Hepatocyte (in vitro differentiated cells): ENCODE measurements at regions not wholly inside any gene's neighbourhood (a gene's known extent, or its start where the extent isn't known, plus 50 kb on each side); places are given as distances from the start of the nearest gene placed in this dataset.

Experiments used
- DNase-seq: peaks from one replicate; pipeline ENCODE4 v3.0.0-alpha.2; 2016; ENCODE audit warnings: low spot score
- H2AFZ ChIP-seq: fragments of 200-600 bp; sonication (generic); 2 replicates; pipeline ENCODE4 v1.6.0; 2016; ENCODE audit warnings: antibody characterized with exemption, mild to moderate bottlenecking
- H3K27ac ChIP-seq: fragments of 200-600 bp; sonication (generic); 2 replicates; pipeline ENCODE4 v1.5.1; 2016; ENCODE audit warnings: mild to moderate bottlenecking
- H3K27me3 ChIP-seq: fragments of 200-600 bp; sonication (generic); 2 replicates; pipeline ENCODE4 v1.6.1; 2016
- H3K36me3 ChIP-seq: fragments of 200-600 bp; sonication (generic); replicated peaks from 2 replicates; pipeline ENCODE4 v1.5.1; 2016; ENCODE audit warnings: low read depth; ENCODE audit not compliant: insufficient read depth
- H3K4me1 ChIP-seq: fragments of 200-600 bp; sonication (generic); 2 replicates; pipeline ENCODE4 v1.5.1; 2016; ENCODE audit warnings: mild to moderate bottlenecking, moderate library complexity; ENCODE audit not compliant: insufficient read depth
- H3K4me2 ChIP-seq: fragments of 200-600 bp; sonication (generic); 2 replicates; pipeline ENCODE4 v1.6.0; 2016
- H3K4me3 ChIP-seq: fragments of 200-600 bp; sonication (generic); 2 replicates; pipeline ENCODE4 v1.5.1; 2016; ENCODE audit warnings: mild to moderate bottlenecking
- H3K79me2 ChIP-seq: fragments of 200-600 bp; sonication (generic); 2 replicates; pipeline ENCODE4 v1.6.0; 2017; ENCODE audit warnings: mild to moderate bottlenecking
- H3K9me2 ChIP-seq: fragments of 200-600 bp; sonication (generic); replicated peaks from 2 replicates; pipeline ENCODE4 v1.6.0; 2017; ENCODE audit warnings: mild to moderate bottlenecking; ENCODE audit not compliant: insufficient read depth
- H3K9me3 ChIP-seq: fragments of 200-600 bp; sonication (generic); 2 replicates; pipeline ENCODE4 v1.5.1; 2016; ENCODE audit warnings: low read depth, mild to moderate bottlenecking
- H4K20me1 ChIP-seq: fragments of 200-600 bp; sonication (generic); 2 replicates; pipeline ENCODE4 v1.6.0; 2016; ENCODE audit warnings: mild to moderate bottlenecking; ENCODE audit not compliant: insufficient read depth, poor library complexity, severe bottlenecking
- CTCF ChIP-seq: fragments of 200-600 bp; sonication (generic); IDR thresholded peaks from 2 replicates; pipeline ENCODE4 v1.5.1; 2016; ENCODE audit warnings: antibody characterized with exemption, mild to moderate bottlenecking; ENCODE audit not compliant: poor library complexity
- EZH2 ChIP-seq: fragments of 200-600 bp; sonication (generic); IDR thresholded peaks from 2 replicates; pipeline ENCODE4 v1.6.1; 2016; ENCODE audit warnings: antibody characterized with exemption, mild to moderate bottlenecking, borderline replicate concordance
- EZH2phosphoT487 ChIP-seq: fragments of 200-600 bp; sonication (generic); IDR thresholded peaks from one replicate; pipeline ENCODE4 v1.6.1; 2018; ENCODE audit warnings: antibody characterized with exemption, mild to moderate bottlenecking, low read depth, moderate library complexity; ENCODE audit not compliant: unreplicated experiment, severe bottlenecking
- WGBS: methylation state at CpG from one replicate; pipeline ENCODE4 v1.1.6; 2016; ENCODE audit warnings: low lambda C conversion rate; ENCODE audit errors: missing lambda C conversion rate; 5-methylcytosine and 5-hydroxymethylcytosine counted together

- Histone ChIP-seq H3K4me3 (no peak overlapping the region), H3K79me2 (no peaks in the 10 kb centered on the region), H3K4me1 (no peaks in the 10 kb centered on the region), H2AFZ (no peak overlapping the region), H3K4me2 (no peak overlapping the region), H3K36me3 (no peaks in the 10 kb centered on the region), H3K27me3 (no peaks in the 10 kb centered on the region), H3K9me3 (no peaks in the 10 kb centered on the region), H3K27ac (no peak overlapping the region), H3K9me2 (no peaks in the 10 kb centered on the region), H4K20me1 (no peaks in the 10 kb centered on the region)
- TF ChIP-seq EZH2phosphoT487 = no peak
- no peak for TF ChIP-seq EZH2
- no peak for TF ChIP-seq CTCF
- WGBS = 74% methylated on average over 7 of the region's 7 CpGs
- DNase-seq = no peak
Observed at GRCh38 chr2:122366969-122367645, 611.7 kb downstream of the TSN start.

DNA sequence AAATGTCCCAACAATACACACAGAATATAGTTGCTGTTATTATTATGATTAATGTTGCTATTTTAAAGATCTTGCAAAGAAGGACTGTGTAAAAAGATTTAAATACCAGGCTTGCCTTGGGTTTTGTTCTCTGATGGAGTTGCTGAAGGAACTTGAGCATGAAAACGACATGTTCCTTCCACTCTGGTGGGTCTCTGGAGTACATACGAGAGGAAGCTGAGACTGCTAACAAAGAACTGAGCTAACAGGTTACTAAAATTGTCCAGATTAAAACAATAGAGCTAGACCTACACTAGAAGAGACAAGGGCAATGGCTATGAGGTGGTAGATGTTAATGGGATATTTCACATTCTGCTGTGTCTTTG, 612.2 kb downstream of the TSN start:
- no peak overlapping the region for H3K4me3 ChIP-seq
- H3K4me2 ChIP-seq = no peak overlapping the region
- H4K20me1 ChIP-seq = no peaks in the 10 kb centered on the region
- TF ChIP-seq CTCF (no peak), EZH2phosphoT487 (no peak), EZH2 (no peak)
- H2AFZ ChIP-seq = no peak overlapping the region
- no peak overlapping the region for H3K27ac ChIP-seq
- H3K79me2 ChIP-seq = no peaks in the 10 kb centered on the region
- no peaks in the 10 kb centered on the region for H3K27me3 ChIP-seq
- H3K36me3 ChIP-seq = no peaks in the 10 kb centered on the region
- H3K4me1 ChIP-seq = no peaks in the 10 kb centered on the region
- DNase-seq = no peak
- WGBS = 89% methylated on average over 2 of the region's 2 CpGs
- no peaks in the 10 kb centered on the region for H3K9me3 ChIP-seq
- H3K9me2 ChIP-seq = no peaks in the 10 kb centered on the region

DNA sequence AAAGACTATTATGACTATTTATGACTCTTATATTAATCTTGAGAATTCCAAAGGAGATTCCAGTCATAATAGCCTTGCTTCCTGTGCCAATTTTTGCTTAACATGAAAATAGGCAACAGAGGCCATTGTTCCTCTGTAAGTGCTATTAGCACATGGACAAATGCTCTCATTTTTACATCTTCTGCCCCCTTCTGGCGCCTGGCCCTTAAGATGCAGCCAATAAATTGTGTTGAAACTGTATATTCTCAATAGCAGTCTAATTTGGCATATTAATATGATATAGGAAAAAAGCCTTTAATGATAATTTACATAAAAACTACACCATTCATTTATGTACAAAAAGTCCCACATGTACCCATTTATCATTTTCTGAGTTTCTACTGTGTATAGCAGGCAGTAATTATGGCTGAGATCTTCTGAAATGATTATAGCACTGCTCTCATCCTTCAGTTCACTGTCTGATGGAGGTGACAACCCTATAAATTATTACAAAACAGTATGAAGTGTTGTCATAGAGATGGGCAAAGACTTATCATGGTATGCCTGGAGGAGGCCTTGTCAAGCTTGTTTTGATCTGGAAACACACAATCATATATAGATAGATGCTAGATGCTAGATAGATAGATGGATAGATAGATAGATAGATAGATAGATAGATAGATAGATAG, 613.3 kb downstream of the TSN start:
- H3K4me1 ChIP-seq = no peaks in the 10 kb centered on the region
- H3K79me2 ChIP-seq = no peaks in the 10 kb centered on the region
- H2AFZ ChIP-seq = no peak overlapping the region
- no peak for DNase-seq
- no peak for TF ChIP-seq CTCF
- TF ChIP-seq EZH2phosphoT487 = no peak
- TF ChIP-seq EZH2 = no peak
- no peaks in the 10 kb centered on the region for H3K9me3 ChIP-seq
- H3K4me2 ChIP-seq = no peak overlapping the region
- WGBS = 54% methylated on average over 1 of the region's 1 CpG
- H4K20me1 ChIP-seq = no peaks in the 10 kb centered on the region
- no peak overlapping the region for H3K4me3 ChIP-seq
- H3K36me3 ChIP-seq = no peaks in the 10 kb centered on the region
- H3K27me3 ChIP-seq = no peaks in the 10 kb centered on the region
- no peak overlapping the region for H3K27ac ChIP-seq
- H3K9me2 ChIP-seq = no peaks in the 10 kb centered on the region

DNA sequence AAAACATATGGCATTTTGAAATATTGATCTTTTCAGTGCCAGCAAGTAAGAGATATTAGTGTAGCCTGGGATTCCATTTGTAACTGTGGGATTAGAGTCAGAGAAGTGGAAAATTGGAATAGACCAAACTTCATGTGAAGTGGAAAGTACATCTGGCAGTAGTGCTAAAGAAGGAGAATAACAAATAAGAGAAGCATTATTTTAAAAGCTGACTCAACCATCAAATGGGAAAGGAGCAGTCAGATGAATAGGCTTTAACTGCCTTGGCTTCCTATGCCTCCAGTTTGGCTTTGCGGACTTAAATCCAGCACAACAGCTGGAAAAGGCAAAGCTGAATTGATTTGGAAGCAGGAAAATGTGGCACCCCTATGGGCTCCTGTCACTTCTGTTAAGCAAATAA, 623.1 kb downstream of the TSN start:
- Histone ChIP-seq H3K9me3 (no peaks in the 10 kb centered on the region), H3K27ac (no peak overlapping the region), H2AFZ (no peak overlapping the region), H3K79me2 (no peaks in the 10 kb centered on the region), H3K36me3 (no peaks in the 10 kb centered on the region), H3K9me2 (no peaks in the 10 kb centered on the region), H3K4me1 (no peaks in the 10 kb centered on the region), H4K20me1 (no peaks in the 10 kb centered on the region), H3K4me2 (no peak overlapping the region), H3K4me3 (no peak overlapping the region), H3K27me3 (no peaks in the 10 kb centered on the region)
- DNase-seq = no peak
- WGBS = 100% methylated on average over 1 of the region's 1 CpG
- TF ChIP-seq CTCF (no peak), EZH2 (no peak), EZH2phosphoT487 (no peak)
